HUES64 (cell line): ENCODE measurements at regions not wholly inside any gene's neighbourhood (a gene's known extent, or its start where the extent isn't known, plus 50 kb on each side); places are given as distances from the start of the nearest gene placed in this dataset.
"Not testable (repeated sequence)": the region's sequence is repeated elsewhere in the genome, so short reads cannot be mapped to it uniquely, and the experiment has no call there.

Experiments used
- H3K27ac ChIP-seq: 2 replicates; pipeline ENCODE4 v1.7.0; 2013; ENCODE audit warnings: low read depth, low read length, inconsistent platforms
- H3K27me3 ChIP-seq: 2 replicates; pipeline ENCODE4 v1.6.1; 2013; ENCODE audit warnings: mild to moderate bottlenecking, low read length; ENCODE audit not compliant: insufficient read depth
- H3K36me3 ChIP-seq: 2 replicates; pipeline ENCODE4 v1.6.1; 2013; ENCODE audit warnings: mild to moderate bottlenecking, low read length; ENCODE audit not compliant: insufficient read depth
- H3K4me1 ChIP-seq: 2 replicates; pipeline ENCODE4 v1.6.1; 2013; ENCODE audit warnings: mild to moderate bottlenecking, low read length, moderate library complexity; ENCODE audit not compliant: insufficient read depth
- H3K4me3 ChIP-seq: 2 replicates; pipeline ENCODE4 v1.5.1; 2013; ENCODE audit warnings: mild to moderate bottlenecking, low read length, moderate library complexity
- H3K9ac ChIP-seq: 2 replicates; pipeline ENCODE4 v1.6.1; 2013; ENCODE audit warnings: mild to moderate bottlenecking, low read depth, low read length
- H3K9me3 ChIP-seq: 2 replicates; pipeline ENCODE4 v1.6.1; 2013; ENCODE audit warnings: low read depth, low read length; ENCODE audit not compliant: insufficient read depth
- WGBS: fragments of 150-250, 120-280 bp; methylation state at CpG from one replicate; pipeline ENCODE4 v1.1.7; 2013; ENCODE audit warnings: missing lambda C conversion rate; 5-methylcytosine and 5-hydroxymethylcytosine counted together

DNA sequence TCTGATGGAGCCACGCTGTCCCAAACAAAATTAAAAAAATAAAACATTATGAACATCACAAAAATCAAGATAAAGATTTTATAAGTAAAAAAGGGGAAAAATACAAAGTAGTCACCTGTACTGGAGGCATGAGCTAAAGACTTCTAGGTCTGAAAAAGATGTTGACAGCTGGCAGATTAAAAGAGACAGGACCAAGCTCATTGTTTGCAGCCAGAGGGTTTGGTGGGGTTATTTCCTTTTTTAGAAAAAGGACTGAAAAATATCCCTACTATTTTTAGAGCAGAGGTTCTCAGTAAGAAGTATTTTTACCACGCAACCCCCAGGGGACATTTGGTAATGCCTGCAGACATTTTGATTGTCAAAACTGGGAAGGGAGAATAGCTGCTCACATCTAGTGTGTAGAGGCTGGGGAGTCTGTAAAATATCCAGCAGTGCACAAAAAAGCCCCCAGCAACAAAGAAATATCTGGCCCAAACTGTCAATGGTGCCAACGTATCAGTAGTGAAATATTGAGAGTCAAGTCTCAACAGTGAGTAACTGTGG, 353.4 kb downstream of the TLE1 start:
- H3K27ac ChIP-seq: no peak overlapping the region
- no peaks in the 10 kb centered on the region for H3K4me1 ChIP-seq
- H3K4me3 ChIP-seq: no peak overlapping the region
- no peaks in the 10 kb centered on the region for H3K27me3 ChIP-seq
- 89% methylated on average over 3 of the region's 3 CpGs for WGBS
- peaks cover 8% of the 10 kb centered on the region; the same call in 1 of the 2 replicates for H3K9me3 ChIP-seq
- H3K36me3 ChIP-seq: no peaks in the 10 kb centered on the region
- no peak overlapping the region for H3K9ac ChIP-seq

DNA sequence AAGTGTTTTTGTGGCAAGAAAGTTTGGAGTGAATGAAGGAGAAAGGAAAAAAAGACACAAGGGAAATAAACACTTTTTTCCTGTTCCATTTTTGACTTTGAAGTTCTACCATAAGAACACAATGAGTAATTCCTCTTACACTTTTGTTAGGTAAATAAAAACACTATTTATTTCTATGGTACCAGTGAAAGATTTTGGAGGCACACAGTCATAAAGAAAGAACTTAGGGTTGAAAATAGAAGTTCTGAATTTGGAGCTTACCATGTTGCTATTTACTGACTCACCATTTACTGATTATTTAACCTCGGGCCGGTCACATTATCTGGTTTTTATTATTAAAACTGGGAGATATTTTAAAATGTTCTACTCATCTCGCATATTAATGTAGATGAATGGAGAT, 367.8 kb downstream of the TLE1 start:
- WGBS: 80% methylated on average over 1 of the region's 3 CpGs

DNA sequence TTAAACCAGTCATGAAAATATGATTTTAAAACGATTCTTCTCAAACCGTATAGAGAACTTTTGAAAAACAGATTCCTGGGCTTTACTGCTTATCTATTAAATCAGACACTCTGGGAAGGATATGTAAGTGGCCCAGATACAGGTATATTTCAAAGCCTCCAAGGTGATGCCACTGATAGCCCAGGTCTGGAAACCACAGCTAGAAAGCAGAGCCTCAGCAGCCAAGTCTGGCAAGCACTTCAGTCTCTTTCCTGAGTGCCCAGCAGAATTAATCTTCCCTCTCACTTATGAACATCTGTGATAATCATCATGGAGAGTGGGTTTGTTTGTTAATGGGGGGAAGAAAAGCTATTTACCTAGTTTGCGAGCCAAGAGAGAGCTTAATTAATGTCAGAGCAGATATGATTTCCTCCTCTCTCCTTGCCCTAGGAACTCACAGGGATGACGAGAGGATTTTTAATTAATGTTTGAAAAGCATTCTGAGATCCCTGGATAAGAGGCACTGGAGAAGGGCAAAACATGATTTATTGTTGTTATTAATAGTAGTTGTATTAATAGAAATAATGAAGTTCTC, 368.4 kb downstream of the TLE1 start:
- Histone ChIP-seq H3K4me1 (no peaks in the 10 kb centered on the region), H3K27me3 (no peaks in the 10 kb centered on the region), H3K9ac (no peak overlapping the region), H3K4me3 (no peak overlapping the region), H3K27ac (no peak overlapping the region), H3K36me3 (no peaks in the 10 kb centered on the region), H3K9me3 (peaks cover 21% of the 10 kb centered on the region)
- 88% methylated on average over 2 of the region's 4 CpGs for WGBS

More for the DNA sequence above, 367.8 kb downstream of the TLE1 start:
- Histone ChIP-seq H3K4me3 (no peak overlapping the region), H3K9me3 (peaks cover 21% of the 10 kb centered on the region), H3K27me3 (no peaks in the 10 kb centered on the region), H3K36me3 (no peaks in the 10 kb centered on the region), H3K27ac (no peak overlapping the region), H3K4me1 (no peaks in the 10 kb centered on the region), H3K9ac (no peak overlapping the region)

DNA sequence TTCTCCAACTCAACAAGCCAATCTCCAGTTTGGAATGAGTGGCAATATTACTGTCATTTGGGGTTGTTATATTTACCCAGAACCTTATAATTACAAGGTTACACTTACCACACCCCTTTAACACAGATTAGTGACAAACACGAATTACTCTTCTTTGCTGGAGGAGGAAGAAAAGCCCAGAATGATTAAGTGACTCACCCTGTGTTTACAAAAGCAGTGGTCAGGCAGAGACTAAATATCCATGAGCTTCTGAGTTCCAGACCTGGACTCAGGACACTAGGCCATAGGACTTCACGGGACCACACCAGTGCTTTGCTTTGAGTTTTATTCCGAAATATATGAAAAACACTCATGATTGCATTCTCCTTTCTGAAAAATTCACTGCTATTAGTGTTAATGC, 370.8 kb downstream of the TLE1 start:
- 95% methylated on average over 3 of the region's 3 CpGs for WGBS
- H3K27me3 ChIP-seq: no peaks in the 10 kb centered on the region
- no peaks in the 10 kb centered on the region for H3K4me1 ChIP-seq
- no peak overlapping the region for H3K4me3 ChIP-seq
- H3K9me3 ChIP-seq: peaks cover 16% of the 10 kb centered on the region
- no peak overlapping the region for H3K9ac ChIP-seq
- no peaks in the 10 kb centered on the region for H3K36me3 ChIP-seq
- H3K27ac ChIP-seq: no peak overlapping the region

DNA sequence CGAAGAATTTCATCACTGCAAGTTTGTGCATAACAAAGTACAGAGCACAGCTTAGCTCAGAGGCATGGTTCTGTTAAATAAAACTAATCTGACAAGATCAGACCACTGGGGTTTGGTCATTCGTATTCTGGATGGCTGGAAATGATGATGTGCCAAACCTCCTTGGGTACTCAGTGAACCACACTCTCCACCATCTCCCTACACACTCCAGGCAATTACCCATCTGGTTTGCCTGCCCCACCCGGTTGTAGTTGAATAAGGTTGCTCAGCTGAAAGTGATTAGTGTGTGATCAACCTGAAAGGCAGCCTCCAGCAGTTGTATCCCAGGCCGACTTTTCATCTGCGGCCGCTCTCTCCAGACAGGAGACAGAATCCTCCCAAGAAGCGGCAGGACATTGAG, 371.4 kb downstream of the TLE1 start:
- Histone ChIP-seq H3K27ac (no peak overlapping the region), H3K27me3 (no peaks in the 10 kb centered on the region), H3K9me3 (peaks cover 12% of the 10 kb centered on the region; the same call in 1 of the 2 replicates), H3K36me3 (no peaks in the 10 kb centered on the region), H3K4me1 (no peaks in the 10 kb centered on the region), H3K9ac (no peak overlapping the region), H3K4me3 (no peak overlapping the region)
- 87% methylated on average over 7 of the region's 7 CpGs for WGBS

DNA sequence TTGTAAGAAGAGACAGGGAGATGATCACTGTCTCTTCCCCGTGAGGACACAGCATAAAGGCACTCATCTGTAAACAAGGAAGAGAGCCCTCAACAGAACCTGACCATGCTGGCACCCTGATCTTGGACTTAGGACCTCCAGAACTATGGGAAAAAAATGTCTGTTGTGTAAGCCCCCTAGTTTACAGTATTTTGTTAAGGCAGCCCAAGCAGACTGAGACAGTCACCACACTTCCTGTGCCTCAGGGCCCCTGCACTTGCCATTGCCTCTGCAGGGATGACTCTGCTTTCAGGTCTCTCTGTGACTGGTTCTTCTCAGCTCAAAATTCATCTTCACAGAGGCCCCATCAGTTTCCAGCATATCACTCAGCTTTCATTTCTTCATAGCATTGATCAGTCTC, 372.1 kb downstream of the TLE1 start:
- WGBS: 97% methylated on average over 1 of the region's 1 CpG

DNA sequence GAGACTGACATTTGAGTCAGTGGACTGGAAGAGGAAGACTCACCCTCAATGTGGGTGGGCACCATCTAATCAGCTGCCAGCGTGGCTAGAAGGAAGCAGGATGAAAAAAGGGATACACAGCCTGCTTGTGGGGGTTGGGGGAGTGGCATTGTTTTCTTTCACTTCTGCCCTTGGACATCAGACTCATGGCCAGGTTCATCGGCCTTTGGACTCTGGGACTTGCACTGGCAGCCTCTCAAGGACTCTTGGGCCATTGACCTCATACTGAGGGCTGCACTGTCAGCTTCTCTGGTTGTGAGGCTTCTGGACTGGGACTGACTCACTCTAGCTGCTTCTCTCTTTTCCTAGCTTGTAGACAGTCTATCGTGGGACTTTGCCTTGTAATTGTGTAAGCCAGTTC, 374.9 kb downstream of the TLE1 start:
- WGBS: 92% methylated on average over 3 of the region's 3 CpGs
- Histone ChIP-seq H3K36me3 (no peaks in the 10 kb centered on the region), H3K4me1 (no peaks in the 10 kb centered on the region), H3K9me3 (peaks cover 12% of the 10 kb centered on the region; the same call in 1 of the 2 replicates), H3K27me3 (no peaks in the 10 kb centered on the region), H3K4me3 (no peak overlapping the region), H3K9ac (no peak overlapping the region), H3K27ac (no peak overlapping the region)

More for the DNA sequence above, 372.1 kb downstream of the TLE1 start:
- Histone ChIP-seq H3K27me3 (no peaks in the 10 kb centered on the region), H3K4me1 (no peaks in the 10 kb centered on the region), H3K4me3 (no peak overlapping the region), H3K9ac (no peak overlapping the region), H3K36me3 (no peaks in the 10 kb centered on the region), H3K9me3 (peaks cover 12% of the 10 kb centered on the region; the same call in 1 of the 2 replicates), H3K27ac (no peak overlapping the region)

DNA sequence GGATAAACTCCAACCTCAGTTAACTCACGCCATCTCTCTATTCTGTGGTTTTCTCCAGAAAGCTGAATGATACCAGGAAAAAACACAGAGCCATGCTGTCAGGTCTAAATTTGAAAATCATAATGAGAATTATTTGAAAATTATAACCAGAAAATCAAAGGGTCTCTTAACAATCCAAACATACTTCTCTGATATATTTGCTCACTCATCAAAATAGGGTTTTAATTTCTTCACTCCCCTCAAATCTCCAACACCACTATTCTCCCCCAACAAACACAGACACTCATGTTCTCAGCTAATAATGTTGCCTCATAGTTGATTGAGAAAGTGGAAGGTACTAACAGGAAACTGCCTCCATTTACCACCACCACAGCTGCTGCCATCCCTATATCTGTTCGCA, 375.5 kb downstream of the TLE1 start:
- Histone ChIP-seq H3K27me3 (no peaks in the 10 kb centered on the region), H3K9ac (no peak overlapping the region), H3K4me1 (no peaks in the 10 kb centered on the region), H3K9me3 (peaks cover 12% of the 10 kb centered on the region; the same call in 1 of the 2 replicates), H3K4me3 (no peak overlapping the region), H3K27ac (no peak overlapping the region), H3K36me3 (no peaks in the 10 kb centered on the region)
- 95% methylated on average over 2 of the region's 2 CpGs for WGBS

DNA sequence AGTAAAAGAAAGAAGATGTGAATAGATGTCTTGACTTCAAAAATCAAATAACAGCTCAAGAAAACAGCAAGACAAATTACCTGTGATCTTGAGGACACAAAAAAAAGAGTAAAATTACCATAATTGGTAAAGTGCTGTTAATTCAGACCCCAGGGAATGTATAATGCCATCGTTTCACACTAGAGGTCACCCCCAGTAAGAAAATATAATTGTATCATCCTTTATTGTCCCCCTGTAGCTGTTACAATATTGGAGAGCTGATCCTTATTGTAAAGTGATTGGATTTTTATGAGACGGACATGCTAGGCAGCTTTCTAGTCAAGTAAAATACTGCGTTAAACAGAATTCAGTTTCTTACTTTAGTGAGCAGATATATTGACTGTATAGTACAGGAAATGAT, 377.0 kb downstream of the TLE1 start:
- Histone ChIP-seq H3K36me3 (no peaks in the 10 kb centered on the region), H3K4me3 (no peak overlapping the region), H3K4me1 (no peaks in the 10 kb centered on the region), H3K27ac (no peak overlapping the region), H3K9ac (no peak overlapping the region), H3K9me3 (peaks cover 17% of the 10 kb centered on the region; the same call in 1 of the 2 replicates), H3K27me3 (no peaks in the 10 kb centered on the region)
- WGBS: 93% methylated on average over 2 of the region's 3 CpGs

DNA sequence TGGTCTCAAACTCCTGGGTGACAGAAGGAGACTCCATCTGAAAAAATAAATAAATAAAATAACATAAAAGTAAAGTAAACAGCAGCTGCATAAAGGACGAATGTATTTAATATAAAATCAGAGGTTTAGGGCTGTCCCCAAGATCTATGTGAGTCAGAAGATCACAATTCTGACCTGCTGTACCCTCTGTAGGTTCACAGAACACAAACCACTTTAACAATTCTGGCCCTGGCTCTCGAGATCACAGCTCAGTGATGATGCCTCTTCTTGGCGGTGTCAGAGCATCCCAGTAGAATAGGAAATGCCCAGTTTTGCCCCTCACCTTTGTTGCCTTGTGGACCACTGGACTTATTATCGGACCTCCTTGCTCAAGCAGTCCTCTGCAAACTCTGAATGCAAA, 380.9 kb downstream of the TLE1 start:
- no peaks in the 10 kb centered on the region for H3K4me1 ChIP-seq
- 93% methylated on average over 4 of the region's 4 CpGs for WGBS
- no peaks in the 10 kb centered on the region for H3K27me3 ChIP-seq
- no peaks in the 10 kb centered on the region for H3K36me3 ChIP-seq
- no peak overlapping the region for H3K27ac ChIP-seq
- H3K4me3 ChIP-seq: no peak overlapping the region
- 0 out of 2 replicates have a peak, but pooled peaks cover 5% of the 10 kb centered on the region for H3K9me3 ChIP-seq
- H3K9ac ChIP-seq: no peak overlapping the region

DNA sequence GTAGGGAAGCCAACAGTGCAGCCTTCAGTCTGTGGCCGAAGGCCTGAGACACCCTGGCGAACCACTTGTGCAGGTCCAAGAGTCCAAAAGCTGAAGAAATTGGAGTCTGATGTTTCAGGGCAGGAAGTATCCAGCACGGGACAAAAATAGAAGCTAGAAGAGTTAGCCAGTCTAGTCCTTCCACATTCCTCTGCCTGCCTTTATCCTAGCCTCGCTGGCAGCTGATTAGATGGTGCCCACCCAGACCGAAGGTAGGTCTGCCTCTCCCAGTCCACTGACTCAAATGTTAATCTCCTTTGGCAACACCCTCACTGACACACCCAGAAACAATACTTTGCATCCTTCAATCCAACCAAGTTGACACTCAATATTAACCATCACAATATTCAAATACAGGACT, 381.6 kb downstream of the TLE1 start:
- not testable (repeated sequence) for H3K27me3 ChIP-seq, H3K27ac ChIP-seq, H3K4me3 ChIP-seq, H3K36me3 ChIP-seq, H3K9me3 ChIP-seq, H3K4me1 ChIP-seq, H3K9ac ChIP-seq
- WGBS: 94% methylated on average over 5 of the region's 5 CpGs
